ENCODE measurements at regions not wholly inside any gene's neighbourhood (a gene's known extent, or its start where the extent isn't known, plus 50 kb on each side); places are given as distances from the start of the nearest gene placed in this dataset.

GRCh38 chr18:22699629-22700028 is 233.5 kb upstream of the RBBP8 start:
- H3K4me3 ChIP-seq (ENCODE audit: low read depth, low read length), result no peak overlapping the region
- TF ChIP-seq POLR2A (IDR thresholded peaks at IDR 0.05; ENCODE audit: extremely low read depth, insufficient read length) (no peak), MYC (IDR thresholded peaks at IDR 0.05; ENCODE audit: low read depth, low read length) (no peak), CTCF (IDR thresholded peaks at IDR 0.05; ENCODE audit: low read depth, low read length) (no peak), MAX (IDR thresholded peaks at IDR 0.05; ENCODE audit: low read depth, low read length) (no peak)
- DNase-seq (ENCODE audit: low read depth), result no peak

GRCh38 chr18:22700920-22701319 is 232.2 kb upstream of the RBBP8 start:
- H3K4me3 ChIP-seq (ENCODE audit: low read depth, low read length), result no peak overlapping the region
- no peak for DNase-seq (ENCODE audit: low read depth)
- TF ChIP-seq POLR2A (IDR thresholded peaks at IDR 0.05; ENCODE audit: extremely low read depth, insufficient read length) (no peak), MAX (IDR thresholded peaks at IDR 0.05; ENCODE audit: low read depth, low read length) (no peak), MYC (IDR thresholded peaks at IDR 0.05; ENCODE audit: low read depth, low read length) (no peak), CTCF (IDR thresholded peaks at IDR 0.05; ENCODE audit: low read depth, low read length) (no peak)

- no peak for DNase-seq (ENCODE audit: low read depth)
- TF ChIP-seq CTCF (IDR thresholded peaks at IDR 0.05; ENCODE audit: low read depth, low read length), result no peak
- no peak for TF ChIP-seq MAX (IDR thresholded peaks at IDR 0.05; ENCODE audit: low read depth, low read length)
- no peak overlapping the region for H3K4me3 ChIP-seq (ENCODE audit: low read depth, low read length)
Measured at GRCh38 chr18:22701326-22701725, 231.8 kb upstream of the RBBP8 start.

GRCh38 chr18:22701795-22702194 is 231.3 kb upstream of the RBBP8 start:
- TF ChIP-seq MAX (IDR thresholded peaks at IDR 0.05; ENCODE audit: low read depth, low read length), result no peak
- DNase-seq (ENCODE audit: low read depth), result no peak

GRCh38 chr18:22702806-22703205 is 230.3 kb upstream of the RBBP8 start:
- no peak overlapping the region for H3K4me3 ChIP-seq (ENCODE audit: low read depth, low read length)
- no peak for DNase-seq (ENCODE audit: low read depth)
- no peak for TF ChIP-seq MYC (IDR thresholded peaks at IDR 0.05; ENCODE audit: low read depth, low read length)
- TF ChIP-seq MAX (IDR thresholded peaks at IDR 0.05; ENCODE audit: low read depth, low read length), result no peak
- TF ChIP-seq CTCF (IDR thresholded peaks at IDR 0.05; ENCODE audit: low read depth, low read length), result no peak
- TF ChIP-seq POLR2A (IDR thresholded peaks at IDR 0.05; ENCODE audit: extremely low read depth, insufficient read length), result no peak

More at GRCh38 chr18:22701795-22702194, 231.3 kb upstream of the RBBP8 start:
- H3K4me3 ChIP-seq (ENCODE audit: low read depth, low read length), result no peak overlapping the region

GRCh38 chr18:22703883-22704585 is 229.1 kb upstream of the RBBP8 start:
- H3K4me3 ChIP-seq (ENCODE audit: low read depth, low read length), result no peak overlapping the region
- peak; percentile 62 for DNase-seq (ENCODE audit: low read depth)
- TF ChIP-seq POLR2A (IDR thresholded peaks at IDR 0.05; ENCODE audit: extremely low read depth, insufficient read length), result no peak
- peak; percentile 70 for TF ChIP-seq CTCF (IDR thresholded peaks at IDR 0.05; ENCODE audit: low read depth, low read length)
